ENCODE measurements at regions not wholly inside any gene's neighbourhood (a gene's known extent, or its start where the extent isn't known, plus 50 kb on each side); places are given as distances from the start of the nearest gene placed in this dataset.
"Not testable (repeated sequence)": the region's sequence is repeated elsewhere in the genome, so short reads cannot be mapped to it uniquely, and the experiment has no call there.

DNA sequence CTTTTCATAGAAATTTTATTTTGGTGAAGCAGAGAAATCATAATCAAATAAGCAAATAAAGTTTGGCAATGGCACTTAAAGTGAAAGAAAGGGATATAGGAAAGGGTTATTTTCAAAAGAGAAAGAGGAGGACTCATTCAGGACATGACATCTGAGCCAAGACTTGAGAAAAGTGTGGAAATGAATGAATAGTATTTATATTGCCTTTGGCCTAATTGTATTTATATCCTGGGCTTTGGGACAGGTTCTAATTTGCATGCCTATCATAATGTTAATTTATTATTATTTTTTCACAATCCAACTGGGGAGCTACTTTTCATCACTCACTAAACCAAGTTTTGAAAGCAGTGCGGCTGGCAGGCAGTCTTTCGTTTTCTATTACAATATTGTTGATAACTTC lies 376.8 kb downstream of the HGF start:
- Histone ChIP-seq H3K4me1 (ENCODE audit: low read depth, poor library complexity, severe bottlenecking) (no peaks in the 10 kb centered on the region), H4K20me1 (ENCODE audit: insufficient read depth) (no peaks in the 10 kb centered on the region), H3K4me2 (no peak overlapping the region), H3K27me3 (ENCODE audit: insufficient read depth, low read depth) (no peaks in the 10 kb centered on the region), H3K4me3 (IDR thresholded peaks at IDR 0.05; ENCODE audit: insufficient read depth, low read depth, low read length) (no peak overlapping the region), H2AFZ (ENCODE audit: low read depth) (no peak overlapping the region), H3K79me2 (ENCODE audit: insufficient read depth, low read depth) (no peaks in the 10 kb centered on the region), H3K27ac (no peak overlapping the region), H3K36me3 (ENCODE audit: insufficient read depth) (no peaks in the 10 kb centered on the region), H3K9ac (no peak overlapping the region)
- no peak for TF ChIP-seq CTCF (conservative IDR thresholded peaks at IDR 0.05; ENCODE audit: low read depth, low read length)

GRCh38 chr7:81385370-81385769 lies 384.5 kb downstream of the HGF start:
- Histone ChIP-seq H2AFZ (ENCODE audit: low read depth) (no peak overlapping the region), H3K27me3 (ENCODE audit: insufficient read depth, low read depth) (no peaks in the 10 kb centered on the region), H3K4me2 (no peak overlapping the region), H3K27ac (no peak overlapping the region), H3K79me2 (ENCODE audit: insufficient read depth, low read depth) (no peaks in the 10 kb centered on the region), H3K4me3 (IDR thresholded peaks at IDR 0.05; ENCODE audit: insufficient read depth, low read depth, low read length) (no peak overlapping the region), H4K20me1 (ENCODE audit: insufficient read depth) (no peaks in the 10 kb centered on the region), H3K9ac (no peak overlapping the region), H3K4me1 (ENCODE audit: low read depth, poor library complexity, severe bottlenecking) (no peaks in the 10 kb centered on the region), H3K36me3 (ENCODE audit: insufficient read depth) (no peaks in the 10 kb centered on the region)
- no peak for TF ChIP-seq CTCF (conservative IDR thresholded peaks at IDR 0.05; ENCODE audit: low read depth, low read length)

GRCh38 chr7:81383846-81384245 lies 386.0 kb downstream of the HGF start:
- TF ChIP-seq CTCF (conservative IDR thresholded peaks at IDR 0.05; ENCODE audit: low read depth, low read length): no peak
- H3K4me3 ChIP-seq (IDR thresholded peaks at IDR 0.05; ENCODE audit: insufficient read depth, low read depth, low read length): no peak overlapping the region
- no peaks in the 10 kb centered on the region for H3K36me3 ChIP-seq (ENCODE audit: insufficient read depth)
- H4K20me1 ChIP-seq (ENCODE audit: insufficient read depth): no peaks in the 10 kb centered on the region
- H3K9ac ChIP-seq: no peak overlapping the region
- H3K27me3 ChIP-seq (ENCODE audit: insufficient read depth, low read depth): no peaks in the 10 kb centered on the region; the same call in 1 of the 2 replicates
- H3K4me1 ChIP-seq (ENCODE audit: low read depth, poor library complexity, severe bottlenecking): no peaks in the 10 kb centered on the region
- no peaks in the 10 kb centered on the region for H3K79me2 ChIP-seq (ENCODE audit: insufficient read depth, low read depth)
- H2AFZ ChIP-seq (ENCODE audit: low read depth): no peak overlapping the region
- H3K27ac ChIP-seq: no peak overlapping the region
- H3K4me2 ChIP-seq: no peak overlapping the region

- not testable (repeated sequence) for H3K27ac ChIP-seq; H3K79me2 ChIP-seq (ENCODE audit: insufficient read depth, low read depth)
These were observed 395.2 kb downstream of the HGF start for GRCh38 chr7:81374641-81375040.

GRCh38 chr7:81370822-81371221 lies 399.0 kb downstream of the HGF start:
- H3K9ac ChIP-seq: no peak overlapping the region
- no peak overlapping the region for H3K4me2 ChIP-seq
- TF ChIP-seq CTCF (conservative IDR thresholded peaks at IDR 0.05; ENCODE audit: low read depth, low read length): no peak
- no peaks in the 10 kb centered on the region for H3K79me2 ChIP-seq (ENCODE audit: insufficient read depth, low read depth)
- no peaks in the 10 kb centered on the region for H3K36me3 ChIP-seq (ENCODE audit: insufficient read depth)
- no peak overlapping the region for H3K27ac ChIP-seq
- H3K27me3 ChIP-seq (ENCODE audit: insufficient read depth, low read depth): no peaks in the 10 kb centered on the region
- no peak overlapping the region for H2AFZ ChIP-seq (ENCODE audit: low read depth)
- H3K4me1 ChIP-seq (ENCODE audit: low read depth, poor library complexity, severe bottlenecking): no peaks in the 10 kb centered on the region
- no peaks in the 10 kb centered on the region for H4K20me1 ChIP-seq (ENCODE audit: insufficient read depth)
- H3K4me3 ChIP-seq (IDR thresholded peaks at IDR 0.05; ENCODE audit: insufficient read depth, low read depth, low read length): no peak overlapping the region

More at GRCh38 chr7:81374641-81375040, 395.2 kb downstream of the HGF start:
- H3K36me3 ChIP-seq (ENCODE audit: insufficient read depth); H2AFZ ChIP-seq (ENCODE audit: low read depth); H3K4me1 ChIP-seq (ENCODE audit: low read depth, poor library complexity, severe bottlenecking); H3K27me3 ChIP-seq (ENCODE audit: insufficient read depth, low read depth); H3K4me3 ChIP-seq (IDR thresholded peaks at IDR 0.05; ENCODE audit: insufficient read depth, low read depth, low read length); H4K20me1 ChIP-seq (ENCODE audit: insufficient read depth); H3K4me2 ChIP-seq; H3K9ac ChIP-seq: not testable (repeated sequence)

Data from KMS-11 (cell line).